ENCODE measurements at regions not wholly inside any gene's neighbourhood (a gene's known extent, or its start where the extent isn't known, plus 50 kb on each side); places are given as distances from the start of the nearest gene placed in this dataset.

GRCh38 chr1:81329041-81329440 lies 471.7 kb upstream of the ADGRL2 start:
- Mint-ChIP-seq H3K36me3 (ENCODE audit: insufficient read depth, unreplicated experiment) (no peaks in the 10 kb centered on the region), H3K4me3 (ENCODE audit: unreplicated experiment) (no peak overlapping the region), H3K9me3 (ENCODE audit: unreplicated experiment) (no peaks in the 10 kb centered on the region), H3K27ac (ENCODE audit: unreplicated experiment) (no peak overlapping the region), H3K27me3 (ENCODE audit: insufficient read depth, unreplicated experiment) (no peaks in the 10 kb centered on the region), H3K4me1 (ENCODE audit: low read depth, unreplicated experiment) (no peaks in the 10 kb centered on the region)
- no peaks in the 10 kb centered on the region for H3K9me3 ChIP-seq
- intact Hi-C loops (cut with micrococcal nuclease; ENCODE audit: unreplicated experiment) = no loop called here
- no peaks in the 10 kb centered on the region for H3K36me3 ChIP-seq (ENCODE audit: control insufficient read depth, insufficient read depth, low read length)
- no peak for TF ChIP-seq CTCF (IDR thresholded peaks at IDR 0.05; ENCODE audit: insufficient read depth in 1 of 2, low read depth in 1 of 2, low read length in 1 of 2, severe bottlenecking in 1 of 2, unreplicated experiment in 1 of 2)
- DNase-seq = no peak
- no peaks in the 10 kb centered on the region for H3K27me3 ChIP-seq (replicated peaks; ENCODE audit: control insufficient read depth, insufficient read depth, low read length)
- H3K4me1 ChIP-seq = no peaks in the 10 kb centered on the region
- BruUV-seq (replicated peaks) = no TSS peak
- CTCF ChIA-PET = no interaction called here
- no peak overlapping the region for H3K4me3 ChIP-seq (ENCODE audit: low read depth, low read length)
- POLR2A ChIA-PET = no interaction called here

GRCh38 chr1:81327743-81328142 lies 473.0 kb upstream of the ADGRL2 start:
- intact Hi-C loops (cut with micrococcal nuclease; ENCODE audit: unreplicated experiment) = no loop called here
- no peak for DNase-seq
- H3K4me1 Mint-ChIP-seq (ENCODE audit: low read depth, unreplicated experiment) = no peaks in the 10 kb centered on the region
- no peak for TF ChIP-seq CTCF (IDR thresholded peaks at IDR 0.05; ENCODE audit: insufficient read depth in 1 of 2, low read depth in 1 of 2, low read length in 1 of 2, severe bottlenecking in 1 of 2, unreplicated experiment in 1 of 2)
- H3K27ac Mint-ChIP-seq (ENCODE audit: unreplicated experiment) = no peak overlapping the region
- no TSS peak for BruUV-seq (replicated peaks)
- H3K27me3 ChIP-seq (replicated peaks; ENCODE audit: control insufficient read depth, insufficient read depth, low read length) = no peaks in the 10 kb centered on the region
- no peaks in the 10 kb centered on the region for H3K36me3 ChIP-seq (ENCODE audit: control insufficient read depth, insufficient read depth, low read length)
- no peak overlapping the region for H3K4me3 ChIP-seq (ENCODE audit: low read depth, low read length)
- H3K9me3 Mint-ChIP-seq (ENCODE audit: unreplicated experiment) = no peaks in the 10 kb centered on the region
- CTCF ChIA-PET = no interaction called here
- no peaks in the 10 kb centered on the region for H3K4me1 ChIP-seq
- H3K4me3 Mint-ChIP-seq (ENCODE audit: unreplicated experiment) = no peak overlapping the region
- POLR2A ChIA-PET = no interaction called here
- no peaks in the 10 kb centered on the region for H3K36me3 Mint-ChIP-seq (ENCODE audit: insufficient read depth, unreplicated experiment)
- H3K27me3 Mint-ChIP-seq (ENCODE audit: insufficient read depth, unreplicated experiment) = no peaks in the 10 kb centered on the region
- H3K9me3 ChIP-seq = no peaks in the 10 kb centered on the region

GRCh38 chr1:81327103-81327710 lies 473.5 kb upstream of the ADGRL2 start:
- Mint-ChIP-seq H3K9me3 (ENCODE audit: unreplicated experiment) (no peaks in the 10 kb centered on the region), H3K4me3 (ENCODE audit: unreplicated experiment) (no peak overlapping the region), H3K4me1 (ENCODE audit: low read depth, unreplicated experiment) (no peaks in the 10 kb centered on the region), H3K36me3 (ENCODE audit: insufficient read depth, unreplicated experiment) (no peaks in the 10 kb centered on the region), H3K27ac (ENCODE audit: unreplicated experiment) (no peak overlapping the region), H3K27me3 (ENCODE audit: insufficient read depth, unreplicated experiment) (no peaks in the 10 kb centered on the region)
- H3K27me3 ChIP-seq (replicated peaks; ENCODE audit: control insufficient read depth, insufficient read depth, low read length) = no peaks in the 10 kb centered on the region
- DNase-seq = no peak
- no peak overlapping the region for H3K4me3 ChIP-seq (ENCODE audit: low read depth, low read length)
- POLR2A ChIA-PET = no interaction called here
- no peaks in the 10 kb centered on the region for H3K36me3 ChIP-seq (ENCODE audit: control insufficient read depth, insufficient read depth, low read length)
- H3K9me3 ChIP-seq = no peaks in the 10 kb centered on the region
- CTCF ChIA-PET = no interaction called here
- no peak for TF ChIP-seq CTCF (IDR thresholded peaks at IDR 0.05; ENCODE audit: insufficient read depth in 1 of 2, low read depth in 1 of 2, low read length in 1 of 2, severe bottlenecking in 1 of 2, unreplicated experiment in 1 of 2)
- intact Hi-C loops (cut with micrococcal nuclease; ENCODE audit: unreplicated experiment) = no loop called here
- H3K4me1 ChIP-seq = no peaks in the 10 kb centered on the region
- BruUV-seq (replicated peaks) = no TSS peak

Measured in Caco-2 (cell line).